Ammon's horn (tissue), 1 donor: ENCODE measurements at regions not wholly inside any gene's neighbourhood (a gene's known extent, or its start where the extent isn't known, plus 50 kb on each side); places are given as distances from the start of the nearest gene placed in this dataset.

Experiments
- DNase-seq: peaks from one replicate; pipeline ENCODE4 v3.0.0-alpha.2; 2016; ENCODE audit warnings: low spot score

GRCh38 chr3:106215047-106215446 is 346.2 kb upstream of the CBLB start:
- no peak for DNase-seq

- no peak for DNase-seq
These were observed 348.9 kb upstream of the CBLB start for GRCh38 chr3:106217745-106218144.

- no peak for DNase-seq
These were observed 358.3 kb upstream of the CBLB start for GRCh38 chr3:106227068-106227467.

DNA sequence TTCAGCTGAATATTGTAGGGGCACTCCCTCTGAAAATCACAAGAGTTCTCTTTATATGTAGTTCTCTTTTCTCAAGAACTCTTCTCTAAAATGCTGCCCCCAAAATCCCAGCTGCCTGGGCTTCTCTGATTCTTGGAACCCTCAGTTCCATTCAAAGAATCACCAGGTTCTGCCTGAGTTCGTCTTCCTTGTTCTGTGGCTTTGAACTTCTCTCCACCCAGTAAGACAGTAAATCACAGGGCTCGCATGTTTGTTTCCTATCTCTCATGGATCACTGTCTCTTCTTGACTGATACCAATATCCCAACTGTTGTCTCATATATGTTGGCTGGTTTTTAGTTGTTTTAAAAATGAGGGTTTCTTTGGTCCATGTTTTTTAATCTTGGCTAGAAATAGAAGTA is 359.5 kb upstream of the CBLB start:
- no peak for DNase-seq

DNA sequence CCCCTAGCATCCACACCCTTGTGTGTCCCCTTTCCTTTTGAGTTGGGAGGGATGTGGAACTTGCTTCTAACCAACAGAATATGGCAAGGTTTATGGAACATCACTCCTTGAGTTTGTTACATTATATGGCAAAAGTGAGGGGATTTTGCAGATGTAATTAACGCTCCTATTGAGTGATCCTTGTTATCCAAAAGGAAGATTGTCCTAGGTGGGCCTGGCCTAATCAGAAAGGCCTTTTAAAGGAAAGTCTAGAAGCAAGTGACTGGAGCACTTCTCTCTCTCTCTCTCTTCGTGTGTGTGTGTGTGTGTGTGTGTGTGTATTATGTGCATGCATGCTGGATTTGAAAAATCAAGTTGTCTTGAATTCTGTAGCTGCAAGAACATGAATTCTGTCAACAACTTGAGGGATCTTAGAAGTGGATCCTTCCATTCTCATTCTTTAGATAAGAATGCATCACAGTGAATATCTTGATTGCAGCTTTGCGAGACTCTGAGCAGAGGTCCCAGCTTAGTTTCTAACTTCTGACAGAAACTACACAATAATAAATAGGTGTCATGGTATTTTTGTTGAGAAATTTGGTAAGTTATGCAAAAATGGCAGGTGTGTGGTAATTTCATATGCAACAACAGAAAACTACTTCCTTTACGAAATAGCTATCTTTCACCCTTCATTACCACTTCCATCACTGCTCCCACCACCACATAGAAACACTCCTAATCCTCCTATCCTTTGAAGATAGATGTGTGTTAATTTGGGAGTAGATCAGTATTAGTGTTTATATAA is 360.9 kb upstream of the CBLB start:
- DNase-seq, result no peak

GRCh38 chr3:106231086-106231485 is 362.3 kb upstream of the CBLB start:
- DNase-seq, result no peak

GRCh38 chr3:106232956-106233355 is 364.1 kb upstream of the CBLB start:
- no peak for DNase-seq

GRCh38 chr3:106239195-106239697 is 370.4 kb upstream of the CBLB start:
- no peak for DNase-seq

DNA sequence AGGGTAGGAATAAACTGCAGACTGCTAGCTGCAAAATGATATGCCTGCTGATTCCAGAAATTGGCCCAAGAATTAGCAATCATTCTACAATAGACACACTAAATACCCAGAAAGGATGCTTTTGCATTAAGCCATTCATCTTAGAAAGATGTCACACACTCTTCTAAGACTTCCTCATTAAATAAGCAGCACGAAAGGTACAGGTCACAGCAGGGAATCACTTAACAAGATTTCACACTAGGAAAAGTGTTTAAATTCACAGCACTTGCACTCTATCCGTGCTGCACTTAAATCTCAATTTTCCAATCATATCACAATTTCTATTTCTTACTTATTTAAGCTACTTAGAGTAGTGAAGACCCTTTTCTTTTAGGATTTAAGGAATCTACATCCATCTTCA is 372.8 kb upstream of the CBLB start:
- no peak for DNase-seq

- DNase-seq, result peak; percentile 53
These were observed 374.0 kb upstream of the CBLB start for GRCh38 chr3:106242781-106243180.

GRCh38 chr3:106245400-106245799 is 376.6 kb upstream of the CBLB start:
- DNase-seq, result no peak

- DNase-seq, result no peak
These were observed 379.3 kb upstream of the CBLB start for GRCh38 chr3:106247902-106248684.

DNA sequence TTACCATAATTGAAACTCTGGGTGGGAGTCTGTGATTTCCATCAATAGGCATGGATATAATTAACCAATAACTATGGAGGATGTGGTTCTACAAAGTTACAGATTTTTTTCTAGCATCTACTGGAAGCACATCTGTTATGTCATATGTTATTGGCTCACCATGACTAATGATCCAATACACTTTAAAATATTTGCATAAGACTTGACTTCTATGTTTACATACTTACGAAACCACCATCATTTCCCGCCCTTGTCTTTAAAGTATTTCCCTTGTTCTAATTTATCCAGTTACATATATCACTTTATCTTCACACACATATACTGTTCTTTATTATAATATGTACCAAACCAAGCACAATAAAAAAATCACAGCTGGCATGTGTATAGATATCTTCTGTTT is 380.3 kb upstream of the CBLB start:
- DNase-seq, result no peak

DNA sequence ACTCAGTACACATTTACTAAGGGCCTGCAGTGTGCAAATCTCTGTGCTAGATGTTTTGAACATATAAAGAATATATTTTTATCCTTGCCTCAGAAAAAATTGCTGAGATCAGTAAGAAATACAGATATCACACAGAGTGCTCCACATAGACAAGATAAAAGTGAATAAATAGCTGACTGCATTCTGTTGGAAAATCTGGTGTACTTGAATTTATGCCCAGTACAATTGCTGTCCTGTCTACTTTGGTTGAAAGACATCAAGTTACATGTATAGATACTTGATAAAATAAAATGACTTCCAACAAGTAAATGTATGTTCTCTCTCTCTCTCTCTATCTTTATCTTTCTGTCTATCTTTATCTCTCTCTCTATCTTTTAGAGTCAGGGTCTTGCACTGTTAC is 381.2 kb upstream of the CBLB start:
- DNase-seq, result no peak

DNA sequence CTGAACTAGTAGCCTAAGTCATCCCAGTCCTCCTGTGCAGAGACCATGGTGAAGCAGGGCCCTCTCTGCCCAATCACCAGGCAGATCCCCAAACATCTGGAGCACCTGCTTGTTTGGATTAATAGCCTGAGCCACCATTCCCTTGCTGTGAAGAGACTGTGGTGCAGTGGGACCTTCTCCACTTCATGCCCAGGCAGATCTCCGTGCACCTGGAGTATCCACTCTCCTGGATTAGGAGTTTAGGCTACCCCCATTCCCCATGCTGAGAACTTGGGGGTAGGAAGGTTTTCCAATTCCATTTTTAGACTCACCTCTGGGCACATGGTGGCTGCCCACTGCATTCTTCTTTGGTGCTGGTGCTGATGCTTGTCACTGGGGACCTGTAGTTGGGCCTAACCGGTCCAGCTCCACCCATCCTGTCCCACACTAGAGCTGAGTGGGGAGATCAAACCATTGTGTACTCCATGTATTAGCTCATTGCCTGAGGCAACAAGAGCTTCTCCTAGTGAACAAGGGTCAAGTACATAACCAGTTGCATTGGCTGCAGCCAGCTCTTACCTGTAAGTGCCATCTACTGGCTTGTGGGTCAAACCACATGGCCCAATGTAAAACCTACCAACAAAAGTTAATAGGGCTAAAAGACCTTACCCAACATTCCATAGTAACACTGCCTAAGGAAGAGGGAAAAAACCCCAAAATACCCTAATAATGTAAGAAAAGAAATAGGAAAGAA is 382.5 kb upstream of the CBLB start:
- DNase-seq, result no peak

- DNase-seq, result no peak
These were observed 387.0 kb upstream of the CBLB start for GRCh38 chr3:106255870-106256248.

- DNase-seq, result no peak
These were observed 387.6 kb upstream of the CBLB start for GRCh38 chr3:106256249-106256957.

GRCh38 chr3:106257172-106257571 is 388.4 kb upstream of the CBLB start:
- DNase-seq, result no peak

GRCh38 chr3:106261396-106261795 is 392.6 kb upstream of the CBLB start:
- DNase-seq, result no peak

GRCh38 chr3:106261915-106262683 is 393.3 kb upstream of the CBLB start:
- DNase-seq, result no peak

DNA sequence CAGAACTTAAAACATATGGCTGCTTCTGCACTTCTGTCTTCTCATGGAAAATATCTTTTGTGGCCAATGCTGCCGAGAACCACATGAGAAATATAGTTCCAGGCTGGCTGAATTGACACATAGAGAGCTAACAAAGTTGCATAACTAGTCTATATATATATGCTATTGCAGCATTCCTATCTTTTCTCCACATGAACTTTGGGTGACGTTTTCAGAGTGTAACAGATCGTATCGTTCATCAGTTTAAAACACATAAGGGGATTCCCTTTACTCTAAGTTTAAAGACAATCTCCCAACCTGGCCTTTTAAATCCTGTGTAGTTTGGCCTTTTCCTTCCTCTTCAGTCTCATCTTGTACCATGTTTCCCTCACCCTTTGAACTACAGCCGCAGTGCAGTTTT is 394.2 kb upstream of the CBLB start:
- DNase-seq, result no peak
